GM21786 (cell line): ENCODE measurements at regions not wholly inside any gene's neighbourhood (a gene's known extent, or its start where the extent isn't known, plus 50 kb on each side); places are given as distances from the start of the nearest gene placed in this dataset.

Experiments
- ATAC-seq: cut with Tn5 transposase; IDR thresholded peaks from one replicate; pipeline ENCODE4 v1.9.1; 2021; ENCODE audit not compliant: unreplicated experiment

- ATAC-seq = no peak
These were observed 539.6 kb downstream of the CCDC171 start for GRCh38 chr9:16092142-16093091.

DNA sequence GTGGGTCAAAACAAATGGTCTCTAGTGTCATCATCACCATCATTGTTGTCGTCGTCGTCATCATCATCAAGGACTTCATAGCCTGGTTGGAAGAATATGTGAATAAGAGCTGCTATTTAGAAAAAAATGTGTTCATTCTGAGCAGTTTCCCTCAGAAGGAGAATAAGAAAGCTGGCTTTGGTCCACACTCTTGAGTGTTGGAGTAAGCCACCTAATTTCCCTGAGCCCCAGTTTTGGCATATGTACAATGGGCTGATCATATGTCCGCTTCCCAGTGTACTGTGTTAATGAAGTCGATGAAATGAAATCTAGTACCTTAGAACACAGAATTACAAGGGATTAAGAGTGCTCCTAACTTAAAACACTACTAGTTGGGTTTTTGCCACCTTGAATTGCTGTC, 545.5 kb downstream of the CCDC171 start:
- ATAC-seq = no peak

DNA sequence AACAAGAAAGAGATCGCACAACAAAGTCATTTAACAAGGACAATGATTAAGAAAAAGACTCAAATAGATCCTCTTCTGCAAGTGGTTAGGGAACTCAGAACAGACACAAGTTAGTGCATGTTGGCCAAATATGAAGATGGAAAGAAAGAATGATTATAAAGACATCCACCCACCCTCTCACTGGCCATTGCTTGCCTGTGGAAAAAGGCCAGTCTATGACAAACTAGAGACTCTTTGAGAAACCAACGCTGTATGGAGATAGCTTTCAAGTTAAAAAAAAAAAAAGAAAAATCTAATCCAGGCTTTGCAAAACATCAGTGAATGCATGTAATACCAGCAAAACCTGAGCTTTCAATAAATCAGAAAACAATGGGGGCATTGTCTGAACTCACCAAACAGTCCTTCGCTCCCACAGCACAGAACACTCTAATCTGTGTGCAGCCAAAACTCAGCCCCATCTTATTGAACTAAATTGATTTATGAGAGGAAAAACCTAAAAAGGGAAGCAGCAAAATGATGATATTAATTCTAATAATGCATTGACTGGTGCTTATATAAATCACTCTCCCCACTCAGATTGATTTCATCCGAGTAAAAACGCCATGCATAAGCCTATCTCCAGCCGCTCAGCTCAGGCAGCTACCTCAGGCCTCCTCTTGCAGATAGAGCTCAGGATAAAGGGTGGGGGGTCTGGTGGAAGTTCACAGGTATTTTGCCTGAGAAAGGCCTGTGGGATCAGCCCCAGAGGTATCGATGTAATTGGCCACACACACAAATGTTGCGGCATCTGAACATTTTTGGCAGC, 547.1 kb downstream of the CCDC171 start:
- ATAC-seq = no peak

DNA sequence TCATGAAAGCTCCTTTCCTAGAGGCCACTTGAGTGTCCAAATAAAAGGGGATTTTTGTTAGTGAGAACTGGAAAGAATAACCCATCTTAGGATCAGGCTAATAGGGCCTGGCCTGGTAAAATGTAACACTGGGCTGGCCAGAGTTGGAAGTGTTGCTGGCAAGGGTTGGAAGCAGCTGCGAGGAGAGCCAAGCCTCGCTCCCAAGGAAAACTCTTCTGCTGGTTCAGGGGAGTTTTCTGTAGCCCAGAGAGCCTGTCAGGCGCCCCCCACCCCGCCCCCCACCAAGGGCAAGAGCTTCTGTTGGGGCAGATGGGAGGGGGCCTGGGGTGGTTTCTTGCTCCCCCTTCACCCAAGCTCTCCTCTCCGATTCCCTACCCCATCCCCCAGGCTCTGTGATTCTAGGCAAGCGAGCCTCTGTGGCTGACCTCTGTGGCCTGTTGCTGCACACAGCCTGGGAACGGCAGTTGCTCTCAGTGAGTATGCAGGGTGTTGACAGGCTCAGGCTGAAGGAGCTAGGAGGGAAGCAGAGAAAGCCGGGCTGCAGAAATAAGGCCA, 547.8 kb downstream of the CCDC171 start:
- ATAC-seq = no peak

GRCh38 chr9:16102154-16102553, 549.3 kb downstream of the CCDC171 start:
- no peak for ATAC-seq

- ATAC-seq = no peak
These were observed 551.0 kb downstream of the CCDC171 start for GRCh38 chr9:16103620-16104397.

DNA sequence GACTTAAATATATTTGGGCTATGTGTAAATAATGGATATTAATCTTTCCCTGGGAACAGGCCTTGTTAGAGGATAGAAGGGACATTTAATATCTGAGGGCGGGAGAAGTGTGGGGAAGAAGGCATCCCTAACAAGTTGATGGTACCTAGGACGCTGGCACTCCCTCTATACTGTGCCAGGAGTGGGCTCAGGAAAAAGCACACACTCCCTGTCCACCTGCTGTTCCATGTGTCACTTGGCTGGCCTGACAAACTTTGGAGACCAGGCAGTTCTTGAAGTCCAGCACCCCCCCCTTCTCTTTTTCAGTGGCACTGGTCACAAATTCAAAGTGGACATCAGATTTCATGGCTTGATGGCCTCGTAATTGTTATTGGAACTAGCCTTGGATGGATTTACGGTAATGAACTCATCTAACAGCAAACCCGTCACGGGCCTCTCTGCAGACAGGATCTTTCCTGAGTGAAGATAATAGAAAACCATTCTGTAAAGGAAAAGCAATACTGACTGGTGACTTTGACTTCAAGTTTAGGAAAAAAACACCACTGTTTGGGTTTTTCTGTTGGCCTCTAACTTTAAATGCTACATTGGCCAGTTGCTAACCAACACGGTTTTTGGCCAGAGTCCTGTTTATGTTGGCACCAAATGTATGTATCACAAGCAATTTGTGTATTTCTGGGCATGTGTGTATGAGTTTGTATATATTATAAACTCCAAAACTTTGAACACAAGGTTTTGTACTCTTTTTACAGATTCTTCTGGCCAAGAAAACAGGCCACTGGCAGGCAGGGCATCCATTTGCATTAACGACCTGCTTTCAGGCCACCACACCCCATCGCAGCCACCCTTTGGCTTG, 552.6 kb downstream of the CCDC171 start:
- ATAC-seq = no peak

- ATAC-seq = no peak
These were observed 553.3 kb downstream of the CCDC171 start for GRCh38 chr9:16106021-16106571.

DNA sequence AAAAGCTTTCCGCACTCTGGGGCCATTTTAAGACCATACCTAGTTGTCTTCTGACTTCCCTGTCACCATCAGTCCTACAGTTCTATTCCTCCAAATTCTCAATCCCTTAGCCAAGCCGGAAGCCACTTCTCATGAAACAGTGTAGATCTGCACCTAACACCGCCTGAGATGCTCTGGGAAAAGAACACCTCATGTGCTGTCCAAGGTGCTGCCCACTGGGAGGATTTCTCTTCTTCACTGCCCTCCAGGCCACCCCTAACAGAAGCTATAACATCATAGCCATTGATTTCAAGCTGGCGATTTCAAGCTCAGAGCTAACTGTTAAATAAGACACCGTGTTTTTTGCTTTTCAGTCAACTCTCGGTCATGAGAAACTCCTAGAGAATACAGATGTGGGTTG, 559.3 kb downstream of the CCDC171 start:
- no peak for ATAC-seq

DNA sequence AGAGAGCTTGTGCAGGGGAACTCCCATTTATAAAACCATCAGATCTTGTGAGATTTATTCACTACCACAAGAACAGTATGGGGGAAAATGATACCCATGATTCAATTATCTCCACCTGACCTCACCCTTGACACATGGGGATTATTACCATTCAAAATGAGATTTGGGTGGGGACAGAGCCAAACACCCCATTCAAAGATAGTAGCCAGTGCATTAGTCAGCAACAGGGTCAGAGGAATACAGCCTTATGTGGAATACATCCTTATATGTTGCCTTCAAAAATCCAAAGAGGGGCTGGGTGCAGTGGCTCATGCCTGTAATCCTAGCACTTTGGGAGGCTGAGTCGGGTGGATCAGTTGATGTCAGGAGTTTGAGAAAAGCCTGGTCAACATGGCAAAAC, 563.2 kb downstream of the CCDC171 start:
- no peak for ATAC-seq

DNA sequence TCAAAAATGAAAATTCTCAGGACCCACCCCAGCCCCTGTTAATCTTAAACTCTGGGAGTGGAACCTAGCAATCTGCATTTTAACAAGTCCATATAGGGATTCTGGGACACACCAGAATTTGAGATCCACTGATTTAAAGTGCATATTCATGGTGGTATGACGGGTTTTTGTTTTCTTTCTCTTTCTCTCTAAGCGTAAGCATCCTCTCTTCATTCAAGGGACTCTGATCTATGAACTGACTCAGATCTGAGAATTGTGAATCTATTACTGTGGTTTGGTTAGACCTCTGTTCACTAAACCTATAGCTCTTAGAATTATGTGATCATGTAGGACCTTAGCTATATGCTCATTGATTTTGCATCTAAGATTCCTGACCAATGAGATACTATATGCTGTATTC, 565.2 kb downstream of the CCDC171 start:
- ATAC-seq = no peak

DNA sequence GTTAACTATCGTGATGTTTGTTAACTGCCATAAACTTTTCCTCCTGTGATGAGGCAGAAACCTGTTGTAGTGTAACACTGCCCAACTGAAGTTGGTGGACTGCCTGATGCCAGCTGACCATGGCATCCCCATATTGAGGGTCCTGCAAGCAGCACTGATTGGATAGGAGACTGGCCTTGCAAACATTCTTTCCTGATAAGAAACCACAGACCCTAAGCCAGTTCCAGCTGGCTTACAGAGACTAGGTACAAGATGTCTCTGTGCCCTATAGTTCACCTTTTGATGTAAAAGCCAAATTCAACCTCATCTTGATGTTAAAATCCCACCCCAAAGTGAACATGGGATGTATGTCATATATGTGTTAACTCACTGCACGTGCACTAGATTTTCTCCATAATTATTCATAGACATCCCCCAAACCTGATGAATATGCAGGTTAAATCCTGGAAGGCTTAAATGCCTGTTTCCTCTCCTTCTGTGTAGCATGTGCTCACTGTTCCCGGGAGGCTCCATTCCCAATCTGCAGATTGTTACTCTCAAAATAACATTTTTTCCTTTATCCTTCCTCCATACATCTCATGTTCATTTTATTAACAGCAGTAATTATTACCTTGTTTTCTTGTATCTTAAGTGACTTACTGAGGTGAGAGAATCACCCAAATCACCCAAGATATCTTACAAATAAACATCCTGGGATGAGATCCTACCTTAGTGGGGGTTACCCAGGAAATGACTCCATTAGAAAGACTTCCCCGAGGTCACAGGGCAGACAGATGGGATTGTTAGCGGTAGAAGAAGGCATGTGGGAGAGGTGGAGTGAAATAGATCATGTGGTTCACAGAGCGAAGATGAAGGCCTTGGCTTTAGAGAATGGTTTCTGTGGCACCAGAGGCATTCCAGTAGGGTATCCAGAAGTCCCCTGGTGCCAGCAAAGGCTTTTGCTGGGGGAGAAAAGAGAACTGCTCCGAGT, 566.7 kb downstream of the CCDC171 start:
- no peak for ATAC-seq

GRCh38 chr9:16120231-16120641, 567.4 kb downstream of the CCDC171 start:
- ATAC-seq = no peak

GRCh38 chr9:16120727-16121126, 567.9 kb downstream of the CCDC171 start:
- ATAC-seq = no peak

DNA sequence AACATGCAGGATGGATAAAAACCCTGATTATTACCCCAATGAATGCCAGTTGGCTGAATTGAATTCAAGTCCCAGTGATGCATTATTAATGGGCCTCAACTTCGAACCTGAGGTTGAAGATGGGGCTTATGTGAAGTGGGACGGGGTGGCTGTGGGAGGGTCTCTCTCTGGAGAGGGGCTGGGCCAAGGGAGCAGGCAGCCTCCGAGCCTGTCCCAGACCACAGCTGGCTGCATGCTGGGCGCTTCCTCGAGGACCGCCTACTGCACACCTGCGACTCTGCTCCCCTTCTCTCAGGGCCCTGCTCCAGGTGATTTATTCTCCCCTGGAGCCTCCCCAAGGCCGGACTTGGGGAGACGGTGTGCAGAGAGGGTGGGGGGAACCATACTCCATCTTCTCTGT, 568.3 kb downstream of the CCDC171 start:
- no peak for ATAC-seq

DNA sequence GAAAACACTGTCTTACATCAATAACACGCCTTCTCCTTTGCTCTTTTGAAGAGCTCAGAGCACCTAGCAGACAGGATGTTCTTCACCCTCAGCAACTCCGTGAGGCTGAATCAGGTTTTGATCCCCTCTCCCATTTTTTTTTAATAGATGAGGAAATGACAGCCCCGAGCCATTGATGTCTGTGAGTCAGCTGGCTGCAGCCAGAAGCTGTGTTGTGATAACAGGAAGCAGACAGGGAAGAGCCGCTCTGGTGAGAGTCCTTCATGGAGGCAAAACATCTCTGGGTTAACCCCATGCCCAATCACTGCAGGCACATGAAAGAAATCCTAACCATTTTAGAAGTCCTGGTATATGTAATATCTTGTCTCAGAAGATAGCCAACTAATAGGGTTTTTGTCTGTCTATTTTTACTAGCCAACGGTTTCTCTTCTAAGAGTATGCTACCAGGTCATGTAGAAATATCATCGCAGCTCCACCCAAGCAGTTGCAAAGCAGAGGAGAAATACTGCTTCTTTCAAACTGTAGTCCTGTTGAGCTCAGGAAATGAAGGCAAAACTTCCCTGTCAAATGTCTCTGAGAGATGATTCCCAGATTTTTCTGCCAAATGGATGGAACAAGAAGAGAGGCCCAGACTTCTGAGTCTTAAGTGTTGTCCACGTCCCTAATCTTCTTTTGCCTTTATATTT, 568.9 kb downstream of the CCDC171 start:
- no peak for ATAC-seq

DNA sequence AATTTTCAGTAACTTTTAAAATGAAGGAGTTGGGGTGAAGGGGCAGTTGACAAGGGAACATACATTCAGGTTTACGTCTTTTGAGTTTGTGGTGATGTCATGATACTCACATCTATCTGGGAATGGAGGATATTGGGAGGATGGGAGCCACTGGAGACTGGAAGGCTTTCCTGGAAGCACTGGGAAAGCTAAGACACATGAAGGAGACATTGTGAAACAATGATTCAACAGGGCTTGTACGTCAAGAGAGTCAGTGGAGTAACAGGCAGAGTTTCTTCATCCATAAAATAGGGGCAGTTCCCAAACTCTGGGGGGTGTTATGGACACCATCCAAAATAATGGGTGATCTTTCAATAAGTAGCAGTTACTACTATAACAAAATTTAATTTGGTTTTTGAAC, 572.8 kb downstream of the CCDC171 start:
- no peak for ATAC-seq

GRCh38 chr9:16126042-16126441, 573.2 kb downstream of the CCDC171 start:
- no peak for ATAC-seq
